Activated CD4-positive, CD25-positive, alpha-beta regulatory T cell treated with anti-CD3 and anti-CD28 coated beads, Interleukin-2, amount 50 U/mL, for 24 hours (primary cell): ENCODE measurements at regions not wholly inside any gene's neighbourhood (a gene's known extent, or its start where the extent isn't known, plus 50 kb on each side); places are given as distances from the start of the nearest gene placed in this dataset.
A peak's percentile ranks its signal among the peaks of the same experiment; 100 is the strongest.

Source experiments
- ATAC-seq, 2 donors: fragments of 150-1000 bp; cut with Tn5 transposase; one replicate each; pipeline ENCODE4 v1.10.0; 2021; ENCODE audit warnings: mild to moderate bottlenecking in 1 of 2, moderate library complexity in 1 of 2

DNA sequence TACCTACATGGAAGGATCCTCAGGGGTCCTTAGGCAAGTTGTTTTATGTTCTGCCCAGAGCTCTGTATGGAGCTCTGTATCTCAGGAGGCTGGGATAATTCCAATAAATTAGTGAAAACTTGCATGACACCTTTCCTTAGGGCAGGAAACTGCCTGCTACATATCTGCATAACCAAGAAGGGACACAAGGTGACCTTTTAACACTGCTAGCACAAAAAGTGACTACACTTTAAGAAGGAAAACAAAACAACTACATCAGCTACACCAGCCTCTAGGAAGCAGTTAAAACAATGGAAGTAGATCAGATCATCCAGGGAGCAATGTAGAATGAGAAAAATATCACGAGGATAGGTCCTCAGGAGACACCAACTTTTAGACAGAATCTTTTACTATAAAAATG, 93.9 kb downstream of the TNFSF18 start:
- ATAC-seq: no peak

DNA sequence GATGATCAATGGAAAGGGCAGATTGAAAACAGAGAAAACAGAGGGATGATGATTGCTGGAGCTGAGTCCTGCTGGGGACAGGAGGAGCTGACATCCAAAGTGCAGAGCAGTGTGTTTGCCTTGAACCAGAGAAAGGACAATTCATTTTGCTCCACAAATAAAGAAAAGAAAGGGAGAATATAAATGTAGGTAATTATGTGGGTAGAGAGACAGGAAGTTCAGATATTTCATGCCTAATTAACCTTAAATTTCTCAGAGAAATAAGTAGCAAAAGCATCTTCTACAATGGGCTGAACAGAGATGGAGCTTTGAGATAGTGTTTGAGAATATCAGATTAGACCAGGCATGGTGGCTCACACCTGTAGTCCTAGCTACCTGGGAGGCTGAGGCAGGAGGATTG, 93.2 kb downstream of the TNFSF18 start:
- no peak for ATAC-seq

DNA sequence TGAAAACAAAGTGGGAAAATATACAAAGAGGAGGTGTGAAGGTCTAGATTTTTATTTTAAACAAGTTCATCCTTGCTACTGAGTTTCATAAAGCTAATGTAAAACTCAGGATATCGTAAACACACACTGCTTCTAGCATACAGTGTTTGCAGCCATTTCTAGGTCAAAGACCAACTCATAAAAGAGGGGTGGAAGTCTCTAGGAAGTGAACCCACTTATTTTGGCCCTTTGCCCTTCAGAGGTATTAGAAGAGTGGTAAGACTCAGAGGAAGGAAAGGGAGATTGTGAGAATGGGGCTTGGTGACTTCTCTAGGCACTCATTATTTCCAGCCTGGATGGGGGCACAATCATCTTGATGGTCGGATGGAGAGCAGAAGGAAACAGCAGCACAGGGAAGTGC, 91.2 kb downstream of the TNFSF18 start:
- no peak for ATAC-seq

DNA sequence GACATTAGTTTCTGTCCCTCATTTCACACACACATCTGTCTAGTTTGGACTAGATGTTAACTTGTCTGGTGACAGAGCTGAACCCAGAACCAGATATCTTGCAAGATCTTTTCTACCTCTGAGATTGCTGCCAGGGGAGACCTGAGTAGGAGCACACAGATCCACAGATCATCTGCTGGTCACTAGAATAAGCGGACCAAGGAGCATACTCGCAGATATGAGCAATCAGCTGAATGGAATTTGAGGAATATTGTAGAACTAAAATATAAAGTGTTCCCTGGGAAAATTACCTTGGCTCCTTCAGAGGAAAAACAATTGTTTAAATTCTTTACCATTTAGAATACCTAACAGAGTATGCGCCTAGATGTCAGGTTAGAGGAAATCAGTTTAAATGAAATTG, 90.7 kb downstream of the TNFSF18 start:
- ATAC-seq: no peak

DNA sequence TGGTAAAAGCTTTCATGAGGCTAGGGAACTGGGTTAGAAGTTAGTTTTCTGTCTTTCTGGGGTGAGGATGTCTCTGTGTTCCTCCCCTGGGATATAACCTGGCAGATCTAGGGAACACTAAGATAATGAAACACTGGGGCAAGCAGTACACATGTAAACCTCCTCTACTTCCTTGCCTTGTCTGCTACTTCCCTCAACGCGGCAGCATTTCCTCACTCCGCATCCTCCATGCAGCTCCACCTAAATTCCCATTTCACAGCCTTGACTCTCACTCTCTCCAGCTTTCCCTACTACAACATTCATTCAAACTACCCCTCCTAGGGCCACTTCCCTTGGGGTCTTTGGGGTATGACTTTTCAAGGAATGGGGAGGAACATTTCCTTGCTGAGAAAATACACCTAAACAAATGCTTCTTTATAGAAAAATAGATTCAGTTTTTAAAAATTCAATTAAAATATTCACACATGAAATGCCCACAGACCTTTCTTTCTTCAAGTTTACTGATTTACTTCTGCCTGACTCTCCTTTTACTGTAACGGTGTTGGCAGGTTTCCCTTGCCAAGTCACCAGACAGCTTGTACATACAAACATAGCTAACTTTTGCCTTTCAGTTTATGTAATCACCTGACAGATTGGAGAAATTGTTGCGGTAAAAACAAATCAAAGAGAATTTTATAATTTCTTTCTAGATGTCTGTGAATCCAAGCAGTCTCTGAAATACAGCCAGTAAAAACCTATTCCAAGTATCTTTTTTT, 90.1 kb downstream of the TNFSF18 start:
- ATAC-seq: no peak

DNA sequence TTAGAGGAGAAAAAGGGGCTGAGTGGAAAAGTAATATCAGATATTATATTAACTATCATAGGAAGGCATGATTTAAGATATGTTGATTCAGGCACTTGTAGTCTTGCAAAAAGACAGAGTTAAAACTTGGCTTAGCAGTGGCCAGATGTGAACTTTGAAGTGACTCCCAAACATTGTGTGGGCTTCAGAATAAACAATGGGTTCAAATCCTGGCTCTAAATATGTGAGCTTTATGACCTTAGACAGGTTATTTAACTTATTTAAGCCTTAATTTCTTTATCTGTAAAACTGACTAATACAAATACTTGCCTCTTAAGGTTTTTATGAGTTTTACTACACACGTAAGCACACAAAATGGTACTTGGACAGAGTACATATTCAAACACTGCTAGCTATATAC, 85.9 kb downstream of the TNFSF18 start:
- ATAC-seq: no peak

DNA sequence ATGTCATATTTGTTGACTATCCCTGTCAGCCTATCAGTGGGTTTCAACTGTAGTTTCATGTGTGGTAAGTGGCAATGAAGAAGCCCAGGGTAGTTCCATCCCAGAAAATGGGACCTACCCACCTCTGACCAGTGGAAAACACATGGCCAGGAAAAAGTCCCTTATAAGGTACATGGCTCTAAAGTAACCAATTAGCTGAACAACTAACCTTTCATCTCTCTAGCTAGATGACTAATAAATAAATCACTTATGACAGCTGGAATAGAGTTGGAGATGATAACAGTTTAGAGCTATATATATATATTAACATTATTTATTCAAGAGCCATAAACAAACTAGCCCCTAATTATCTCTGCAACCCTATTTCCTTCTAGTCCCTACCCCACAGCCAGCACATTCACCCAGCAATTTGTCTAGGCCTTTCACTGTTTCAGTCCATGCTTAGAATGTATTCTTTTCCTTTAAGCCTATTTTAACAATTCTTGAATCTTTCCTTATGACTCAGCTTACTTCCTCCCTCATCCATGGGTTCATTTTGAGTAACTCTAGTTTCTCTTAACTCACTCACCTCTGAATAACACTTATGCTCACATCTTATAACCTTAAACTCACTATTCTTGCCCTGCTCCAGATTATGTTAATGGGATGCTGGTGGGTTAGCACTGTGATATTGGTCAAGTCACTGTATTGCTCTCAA, 83.7 kb downstream of the TNFSF18 start:
- peak in 1 of 2 donors; percentile 43 for ATAC-seq

DNA sequence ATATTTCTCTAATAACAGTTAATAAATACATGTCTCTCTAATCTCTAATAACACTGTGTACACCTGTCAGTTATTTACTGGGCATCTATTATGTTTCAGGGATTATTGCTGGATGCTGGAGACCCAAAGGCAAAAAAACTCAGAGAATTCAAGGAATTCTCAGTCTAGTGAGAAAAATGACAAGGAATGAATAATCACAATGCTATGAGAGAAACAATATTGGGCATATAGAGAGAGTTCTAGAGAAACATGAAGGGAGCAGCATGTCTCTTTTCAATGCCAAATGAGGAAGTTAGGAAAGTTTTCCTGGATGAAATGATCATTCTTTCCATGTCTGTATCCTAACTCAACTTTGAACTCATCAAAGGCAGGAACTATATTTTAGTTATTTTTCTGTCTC, 82.8 kb downstream of the TNFSF18 start:
- ATAC-seq: no peak

DNA sequence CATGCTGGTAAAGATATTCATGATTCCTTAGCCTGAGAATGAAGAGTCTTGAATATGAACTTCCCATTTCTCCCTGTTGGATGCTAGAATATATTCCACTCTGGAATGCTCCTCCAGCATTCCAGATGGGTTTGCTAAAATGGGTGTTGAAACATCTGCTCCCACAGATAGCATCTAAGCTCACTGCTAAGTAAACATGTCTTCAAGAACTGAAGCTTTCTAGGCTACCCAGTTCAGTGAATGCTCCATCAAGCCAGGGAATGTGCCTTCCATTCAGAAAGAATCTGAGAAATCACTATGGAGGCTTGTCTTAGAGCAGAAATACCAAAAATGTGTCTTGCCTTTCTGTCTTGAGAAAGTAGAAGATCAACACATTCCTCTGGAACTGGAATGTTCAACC, 81.1 kb downstream of the TNFSF18 start:
- no peak for ATAC-seq

DNA sequence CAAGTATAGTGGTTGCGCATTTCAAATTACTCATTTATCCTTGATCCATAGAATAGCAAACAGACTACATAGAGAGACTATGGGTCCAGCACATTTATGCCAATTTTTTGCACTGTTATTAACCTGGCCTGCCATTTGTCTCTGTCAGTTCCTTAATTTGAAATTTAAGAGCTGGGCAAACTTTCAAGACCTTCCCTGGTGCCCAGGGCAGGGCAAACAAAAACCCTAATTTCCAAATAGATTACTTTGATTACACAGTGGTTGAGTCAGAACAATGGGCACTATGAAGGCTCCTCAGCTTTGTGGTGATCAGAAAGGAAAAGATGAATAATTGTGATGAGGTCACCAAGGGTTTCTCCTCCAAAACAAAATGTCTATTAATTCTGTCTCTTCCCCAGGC, 80.6 kb downstream of the TNFSF18 start:
- ATAC-seq: peak in 1 of 2 donors; percentile 38

DNA sequence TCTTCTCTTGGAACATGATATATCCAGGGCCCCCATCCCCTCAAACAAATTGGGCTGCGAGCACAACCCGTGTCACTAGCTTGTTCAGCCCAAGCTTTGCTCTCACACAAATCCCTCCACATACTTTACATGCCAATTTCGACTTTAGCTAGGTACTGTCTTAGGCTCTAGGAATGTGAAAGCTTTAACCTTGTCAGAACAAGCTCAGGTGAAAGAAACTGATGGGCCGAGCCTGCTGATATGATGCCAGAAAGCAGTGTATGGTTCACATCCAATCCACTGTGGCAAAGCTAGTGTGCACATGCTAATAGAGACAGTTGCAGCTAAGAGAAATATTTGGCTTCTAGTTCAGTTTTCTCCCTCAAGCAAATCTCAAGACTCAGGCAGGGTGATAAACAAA, 79.5 kb downstream of the TNFSF18 start:
- no peak for ATAC-seq

DNA sequence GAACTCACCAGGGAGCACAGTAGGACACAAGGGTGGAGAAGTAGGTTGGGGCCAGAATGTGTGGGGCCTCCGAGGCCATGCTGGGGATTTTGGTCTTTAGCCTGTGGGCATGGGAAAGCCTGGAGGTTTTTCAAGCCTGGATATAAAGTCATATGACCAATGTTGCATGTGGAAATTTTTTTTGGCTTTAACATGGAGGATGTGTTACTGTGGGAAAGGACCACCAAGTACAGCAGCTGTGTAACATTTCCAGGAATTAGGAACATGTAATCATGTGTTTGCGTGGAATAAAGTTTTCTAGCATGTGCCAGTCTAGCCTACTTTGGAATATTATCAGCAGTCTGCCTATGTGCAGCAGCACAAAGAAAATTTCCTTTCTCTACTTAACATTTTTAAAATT, 78.5 kb downstream of the TNFSF18 start:
- ATAC-seq: no peak

DNA sequence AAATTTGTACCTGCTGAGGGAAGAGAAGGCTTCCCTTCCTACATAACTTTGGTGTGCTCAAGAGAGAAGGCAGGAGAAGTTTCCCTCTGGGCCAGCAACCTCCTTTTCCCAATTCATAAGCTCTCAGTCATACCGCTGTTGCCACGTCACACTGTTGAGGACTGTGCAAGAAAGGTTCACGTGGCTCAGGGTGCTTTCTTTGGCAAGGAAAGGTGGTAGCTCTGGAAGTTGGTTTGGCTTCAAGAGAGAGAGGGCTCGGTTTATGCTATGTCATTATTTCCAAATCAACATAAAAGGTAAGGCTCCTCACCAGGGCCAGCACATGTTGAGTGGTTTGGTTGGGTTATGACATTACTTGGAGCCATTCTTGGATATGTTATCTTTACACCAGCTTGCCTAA, 77.3 kb downstream of the TNFSF18 start:
- no peak for ATAC-seq

DNA sequence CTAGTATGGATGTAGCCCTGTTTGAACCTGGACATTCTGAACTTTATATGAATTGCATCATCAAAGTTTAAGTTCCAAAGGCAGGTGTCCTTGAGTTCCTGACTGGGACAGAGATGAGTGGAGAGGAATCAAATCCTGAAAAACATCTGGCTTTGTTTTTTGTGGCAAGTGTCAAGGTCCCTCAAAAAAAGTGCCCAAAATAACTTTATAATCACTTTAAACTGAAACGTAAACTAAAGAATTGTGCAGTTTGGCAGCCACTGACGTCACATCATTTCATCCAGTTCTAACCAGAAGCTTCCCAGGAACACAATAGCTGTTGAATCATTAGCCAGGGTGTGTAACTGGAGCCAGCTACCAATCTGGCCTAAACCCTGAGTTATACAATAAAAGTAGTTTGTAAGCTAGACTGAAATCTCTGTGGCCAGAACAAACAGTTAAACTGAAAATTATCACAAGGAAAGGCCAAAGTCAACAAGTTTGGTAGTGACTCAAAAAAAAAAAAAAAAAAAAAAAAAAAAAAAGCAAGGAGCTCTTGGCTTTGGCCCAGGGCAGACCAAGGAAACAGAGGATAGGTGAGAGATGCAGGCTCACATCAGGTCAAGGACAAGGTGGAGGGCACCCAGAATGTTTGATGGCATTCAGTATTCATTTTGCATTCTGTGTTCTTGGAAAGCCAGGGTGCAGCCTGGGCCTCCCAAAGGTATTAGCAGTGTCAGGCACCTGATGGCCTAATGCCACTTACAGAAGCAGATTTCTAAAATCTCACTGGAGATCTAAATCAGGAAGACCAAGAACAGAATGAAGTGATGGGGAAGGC, 74.3 kb downstream of the TNFSF18 start:
- no peak for ATAC-seq

DNA sequence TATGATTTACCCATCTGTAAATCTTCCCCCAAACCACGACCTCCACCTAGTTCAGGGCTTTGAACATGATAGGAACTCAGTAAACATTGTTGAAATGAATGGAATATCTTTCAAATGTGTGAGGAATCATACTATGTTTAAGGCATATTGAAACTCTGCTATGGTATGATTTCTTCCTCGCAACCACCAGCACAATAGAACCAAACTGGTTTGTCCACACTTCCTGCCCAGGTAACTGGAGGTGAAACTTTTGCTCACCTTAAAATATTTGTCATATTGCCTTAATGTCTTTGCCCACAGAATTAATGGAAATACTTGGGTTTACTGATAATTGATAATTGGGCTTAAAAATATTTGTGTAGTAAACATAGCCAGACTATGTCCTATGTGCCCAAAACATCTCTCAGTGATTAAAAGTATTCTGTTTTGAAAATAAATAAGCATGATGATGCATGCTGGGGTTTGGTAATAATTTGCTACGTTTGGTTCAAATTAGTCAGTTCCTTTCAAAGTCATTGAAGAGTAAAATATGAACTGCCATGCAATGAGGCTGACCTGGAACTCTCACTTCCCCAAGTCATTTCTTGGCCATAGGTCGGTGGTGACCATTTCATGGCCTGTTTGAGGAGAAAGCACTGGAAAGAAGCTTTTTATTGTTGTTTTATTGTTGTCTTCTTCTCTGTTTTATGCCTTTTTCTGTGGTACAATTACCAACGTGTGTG, 73.3 kb downstream of the TNFSF18 start:
- no peak for ATAC-seq

DNA sequence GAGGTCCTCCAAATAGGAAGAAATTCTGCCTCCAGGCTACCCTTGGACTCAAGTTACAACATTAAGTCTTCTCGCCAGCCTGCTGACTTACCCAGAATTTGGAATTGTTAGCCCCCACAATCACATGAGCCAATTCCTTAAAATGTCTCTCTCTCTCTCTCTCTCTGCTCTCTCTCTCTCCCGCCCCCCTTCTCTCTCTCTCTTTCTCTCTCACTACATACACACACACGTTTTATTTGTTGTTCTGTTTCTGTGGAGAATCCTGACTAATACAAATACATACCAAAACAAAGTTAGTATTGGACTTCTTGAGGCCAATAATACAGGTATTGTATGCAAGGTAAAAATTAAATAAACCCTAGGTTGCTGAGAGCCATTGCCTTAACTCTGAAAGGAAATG, 72.1 kb downstream of the TNFSF18 start:
- no peak for ATAC-seq

DNA sequence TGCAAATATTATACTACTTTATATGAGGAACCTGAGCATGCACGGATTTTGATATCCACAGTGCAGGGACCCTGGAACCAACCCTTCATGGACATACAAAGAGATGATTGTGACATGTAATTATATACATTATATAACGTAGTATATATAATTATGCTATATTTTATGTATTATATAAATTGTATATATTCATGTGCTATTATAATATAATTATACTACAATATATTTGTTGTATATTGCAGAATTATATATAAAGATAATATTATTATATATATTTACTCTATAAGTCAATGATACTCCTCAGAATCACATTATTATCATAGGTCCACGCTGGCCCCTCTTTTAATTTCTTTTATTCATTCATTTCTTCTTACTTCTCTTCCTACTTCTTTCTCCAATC, 70.9 kb downstream of the TNFSF18 start:
- no peak for ATAC-seq

DNA sequence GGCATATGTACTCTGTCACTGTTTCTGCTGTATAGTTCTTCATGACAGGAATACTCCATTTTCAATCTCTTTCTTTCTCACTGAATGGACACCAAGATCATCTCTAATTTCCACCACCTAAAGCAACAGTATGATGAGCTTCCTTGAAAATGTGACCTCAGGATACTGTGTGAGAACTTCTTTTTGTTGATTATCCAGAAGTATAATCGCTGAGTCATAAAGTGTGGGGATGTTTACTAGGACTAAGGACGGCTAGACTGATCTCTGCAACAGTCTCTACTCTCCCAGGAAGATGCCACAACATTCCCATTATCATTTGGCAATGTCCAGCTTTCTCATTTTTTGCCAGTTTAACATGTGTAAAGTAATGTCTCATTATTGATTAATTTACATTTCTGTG, 70.3 kb downstream of the TNFSF18 start:
- no peak for ATAC-seq

DNA sequence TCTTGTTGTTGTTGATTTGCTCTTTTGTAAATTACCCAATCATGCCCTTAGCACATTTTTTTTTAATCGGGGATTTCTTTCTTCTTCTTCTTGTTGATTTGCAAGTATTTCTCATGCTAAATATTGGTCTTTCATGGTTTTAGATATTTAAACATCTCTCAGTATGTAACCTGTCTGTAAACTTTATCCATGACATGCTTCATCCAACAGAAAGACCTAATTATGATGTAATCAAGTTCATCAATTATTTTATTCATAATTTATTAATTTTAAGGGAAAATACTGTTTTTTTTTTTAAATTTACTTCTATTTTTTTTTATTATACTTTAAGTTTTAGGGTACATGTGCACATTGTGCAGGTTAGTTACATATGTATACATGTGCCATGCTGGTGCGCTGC, 69.8 kb downstream of the TNFSF18 start:
- no peak for ATAC-seq
